MCF 10A (cell line): ENCODE measurements at regions not wholly inside any gene's neighbourhood (a gene's known extent, or its start where the extent isn't known, plus 50 kb on each side); places are given as distances from the start of the nearest gene placed in this dataset.

Experiments
- BruUV-seq: library from RNA; stranded (reverse); fragments of 400-500 nt; replicated peaks from 2 replicates; lab custom pipeline; 2021; lab: Mats Ljungman, UMichigan
- CTCF ChIA-PET: fragments of 300-600 bp; sonication (Branson Sonifier 250); formaldehyde crosslinking; extraction: SDS; loops from one replicate; lab custom pipeline; 2021; ENCODE audit warnings: antibody characterized with exemption, inconsistent platforms; lab: Yijun Ruan, JAX
- POLR2A ChIA-PET: fragments of 300-600, 350-650 bp; sonication (Branson Sonifier 250); formaldehyde crosslinking; extraction: SDS; loops from one replicate; lab custom pipeline; 2020; ENCODE audit warnings: antibody characterized with exemption, inconsistent platforms; lab: Yijun Ruan, JAX
- DNase-seq: peaks from one replicate; pipeline ENCODE4 v3.0.0-alpha.2; 2018; ENCODE audit not compliant: unreplicated experiment
- H3K27ac Mint-ChIP-seq: one replicate; pipeline ENCODE4 v1.8.0; 2022; ENCODE audit warnings: mild to moderate bottlenecking, low read depth, mixed read lengths; ENCODE audit not compliant: unreplicated experiment
- H3K27me3 Mint-ChIP-seq: one replicate; pipeline ENCODE4 v1.8.0; 2022; ENCODE audit warnings: mixed read lengths; ENCODE audit not compliant: insufficient read depth, unreplicated experiment
- H3K36me3 Mint-ChIP-seq: one replicate; pipeline ENCODE4 v1.8.0; 2022; ENCODE audit warnings: mild to moderate bottlenecking, moderate library complexity, mixed read lengths; ENCODE audit not compliant: insufficient read depth, unreplicated experiment
- H3K4me1 Mint-ChIP-seq: one replicate; pipeline ENCODE4 v1.8.0; 2022; ENCODE audit warnings: mixed read lengths; ENCODE audit not compliant: insufficient read depth, unreplicated experiment
- H3K4me3 Mint-ChIP-seq: one replicate; pipeline ENCODE4 v1.8.0; 2022; ENCODE audit warnings: mild to moderate bottlenecking, moderate library complexity, mixed read lengths; ENCODE audit not compliant: unreplicated experiment
- H3K9me3 Mint-ChIP-seq: one replicate; pipeline ENCODE4 v1.8.0; 2022; ENCODE audit warnings: mixed read lengths; ENCODE audit not compliant: unreplicated experiment
- CTCF ChIP-seq: fragments of 200-600 bp; IDR thresholded peaks from one replicate; pipeline ENCODE4 v1.8.0; 2022; ENCODE audit warnings: antibody characterized with exemption, mild to moderate bottlenecking; ENCODE audit not compliant: unreplicated experiment
- intact Hi-C: fragments of 100-400 bp; cut with micrococcal nuclease; formaldehyde crosslinking; loops from 2 replicates; pipeline ENCODE4 v1.14.1; 2022

GRCh38 chr3:24622138-24622537 lies 127.5 kb upstream of the THRB start:
- DNase-seq: no peak
- Mint-ChIP-seq H3K27ac (no peak overlapping the region), H3K4me3 (no peak overlapping the region), H3K36me3 (no peaks in the 10 kb centered on the region), H3K9me3 (no peaks in the 10 kb centered on the region), H3K27me3 (no peaks in the 10 kb centered on the region), H3K4me1 (no peaks in the 10 kb centered on the region)
- TF ChIP-seq CTCF: no peak
- POLR2A ChIA-PET: interaction anchor here (0.7 to 1.1 kb wide), 3 partner anchors 132 to 572 kb away, joined by 3 to 4 read pairs (median 4); no protein-coding TSS in a partner anchor
- CTCF ChIA-PET: no interaction called here
- BruUV-seq: no TSS peak
- intact Hi-C loops: no loop called here

DNA sequence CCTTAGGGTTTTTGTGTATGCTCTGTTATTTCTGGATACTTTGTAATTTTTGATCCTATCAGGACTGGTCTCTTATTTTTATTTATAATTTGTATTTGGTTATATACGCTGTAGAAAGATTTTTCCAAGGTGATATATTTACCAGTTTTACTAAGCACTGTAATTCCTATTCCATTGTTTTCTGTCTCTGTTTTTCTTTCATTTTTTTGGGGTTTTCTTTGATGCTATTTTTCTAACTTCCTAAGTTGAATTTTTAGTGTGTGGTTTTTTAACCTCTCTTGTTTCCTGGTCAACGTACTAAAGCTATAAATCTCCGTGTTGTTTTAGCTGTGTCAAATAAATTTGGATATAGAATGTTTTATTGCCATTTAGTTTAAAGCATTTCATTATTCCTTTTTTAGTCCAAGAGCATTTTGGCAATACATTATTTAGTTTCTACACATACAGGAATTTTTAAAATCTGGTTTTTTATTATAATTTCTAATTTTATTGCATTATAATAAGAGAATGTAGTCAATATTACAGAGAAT lies 128.1 kb upstream of the THRB start:
- intact Hi-C loops: no loop called here
- Mint-ChIP-seq H3K4me3 (no peak overlapping the region), H3K27ac (no peak overlapping the region), H3K27me3 (no peaks in the 10 kb centered on the region), H3K4me1 (no peaks in the 10 kb centered on the region), H3K9me3 (no peaks in the 10 kb centered on the region), H3K36me3 (no peaks in the 10 kb centered on the region)
- no peak for DNase-seq
- POLR2A ChIA-PET: no interaction called here
- BruUV-seq: no TSS peak
- CTCF ChIA-PET: no interaction called here
- TF ChIP-seq CTCF: no peak

- H3K27ac Mint-ChIP-seq: no peak overlapping the region
- no peak for DNase-seq
- no peaks in the 10 kb centered on the region for H3K27me3 Mint-ChIP-seq
- ChIA-PET CTCF (no interaction called here), POLR2A (no interaction called here)
- peaks cover 2% of the 10 kb centered on the region for H3K4me1 Mint-ChIP-seq
- H3K9me3 Mint-ChIP-seq: no peaks in the 10 kb centered on the region
- intact Hi-C loops: no loop called here
- no peak for TF ChIP-seq CTCF
- no peak overlapping the region for H3K4me3 Mint-ChIP-seq
- H3K36me3 Mint-ChIP-seq: no peaks in the 10 kb centered on the region
- no TSS peak for BruUV-seq
Measured at GRCh38 chr3:24623657-24624056, 129.0 kb upstream of the THRB start.

DNA sequence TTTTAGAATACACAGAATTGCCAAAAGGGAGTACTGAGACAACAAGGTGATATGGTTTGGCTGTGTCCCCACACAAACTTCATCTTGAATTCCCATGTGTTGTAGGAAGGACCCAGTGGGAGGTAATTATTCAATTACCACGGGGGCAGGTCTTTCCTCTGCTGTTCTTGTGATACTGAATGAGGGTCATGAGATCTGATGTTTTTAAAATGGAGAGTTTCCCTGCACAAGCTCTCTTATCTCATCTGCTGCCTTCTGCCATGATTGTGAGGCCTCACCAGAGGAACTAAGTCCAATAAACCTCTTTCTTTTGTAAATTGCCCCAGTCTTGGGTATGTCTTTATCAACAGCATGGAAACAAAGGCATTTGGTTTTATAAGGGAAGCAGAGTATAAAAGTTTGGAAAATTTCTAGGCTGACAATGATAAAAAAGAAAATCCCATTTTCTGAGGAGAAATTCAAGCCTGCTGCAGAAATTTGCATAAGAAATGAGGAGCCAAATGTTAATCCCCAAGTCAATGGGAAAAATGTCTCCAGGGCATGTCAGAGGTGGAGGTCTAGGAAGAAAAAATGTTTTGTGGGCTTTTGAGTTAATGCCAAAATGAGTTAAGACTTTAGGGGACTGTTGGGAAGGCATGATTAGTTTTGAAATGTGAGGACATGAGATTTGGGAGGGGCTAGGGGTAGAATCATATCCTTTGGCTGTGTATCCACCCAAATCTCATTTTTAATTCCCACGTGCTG lies 130.5 kb upstream of the THRB start:
- CTCF ChIA-PET: interaction anchor here (1.1 kb wide), 1 partner anchor 10 kb away, joined by 4 read pairs; no protein-coding TSS in a partner anchor
- no peak for TF ChIP-seq CTCF

More for the DNA sequence above, 130.5 kb upstream of the THRB start:
- no peak for DNase-seq
- Mint-ChIP-seq H3K36me3 (no peaks in the 10 kb centered on the region), H3K27ac (no peak overlapping the region), H3K27me3 (no peaks in the 10 kb centered on the region), H3K9me3 (no peaks in the 10 kb centered on the region), H3K4me3 (no peak overlapping the region), H3K4me1 (peaks cover 6% of the 10 kb centered on the region)
- intact Hi-C loops: no loop called here
- BruUV-seq: no TSS peak
- POLR2A ChIA-PET: interaction anchor here (1.1 kb wide), 1 partner anchor 28 kb away, joined by 4 read pairs; no protein-coding TSS in a partner anchor
